Activated T-helper 1 cell treated with Interleukin-2 at 50 U/mL for 16 hours (primary cell): ENCODE measurements at regions not wholly inside any gene's neighbourhood (a gene's known extent, or its start where the extent isn't known, plus 50 kb on each side); places are given as distances from the start of the nearest gene placed in this dataset.
"Not testable (repeated sequence)": the region's sequence is repeated elsewhere in the genome, so short reads cannot be mapped to it uniquely, and the experiment has no call there.

Experiments
- DNase-seq: peaks from one replicate; pipeline ENCODE4 v3.0.0-alpha.2; 2020; ENCODE audit warnings: low read depth

DNA sequence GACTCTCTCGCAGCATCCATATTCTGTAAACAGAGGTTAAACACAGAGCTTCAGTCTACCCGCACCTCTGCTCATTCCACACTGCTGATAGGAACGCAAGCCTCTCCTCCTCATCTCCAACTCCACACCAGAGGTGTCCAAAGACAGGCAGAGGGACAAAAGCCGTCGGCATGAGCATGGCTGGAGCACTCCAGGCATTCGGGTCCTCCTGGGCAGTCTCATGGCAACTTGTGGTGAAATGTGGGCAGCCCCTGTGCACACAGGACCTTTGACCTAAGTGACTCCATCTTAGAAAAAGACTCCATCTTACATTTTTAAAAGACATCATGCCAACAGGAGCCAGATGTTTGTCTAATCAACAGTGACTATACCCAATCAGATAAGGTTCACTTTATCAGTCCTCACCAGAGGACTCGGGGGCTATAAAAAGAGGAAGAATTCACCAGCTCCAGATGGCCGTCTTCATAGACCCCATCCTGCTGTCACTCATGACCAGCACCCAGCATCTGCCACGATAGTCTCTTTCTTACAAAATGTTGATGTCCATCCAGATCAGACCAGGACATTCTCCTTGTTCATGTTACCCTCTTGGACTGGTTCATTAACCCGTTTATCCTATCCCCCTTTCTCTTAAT is 304.4 kb downstream of the ANAPC1 start:
- DNase-seq, result not testable (repeated sequence)

DNA sequence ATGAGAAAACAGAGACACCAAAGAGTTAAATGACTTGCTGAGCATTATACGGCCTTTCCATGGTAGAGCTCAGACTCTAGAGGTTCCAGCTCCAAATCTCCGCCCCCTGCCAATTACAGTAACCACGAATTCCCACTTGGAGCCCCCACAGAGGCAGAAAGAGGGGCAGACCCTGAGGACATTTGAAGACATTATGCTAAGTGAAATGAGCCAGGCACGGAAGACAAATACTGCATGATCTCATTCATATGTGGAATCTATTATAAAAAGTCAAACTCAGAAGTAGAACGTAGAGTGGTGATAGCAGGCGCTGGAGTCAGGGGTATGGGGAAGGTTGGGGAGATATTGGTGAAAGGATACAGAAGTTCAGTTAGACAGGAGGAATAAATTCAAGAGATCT is 303.4 kb downstream of the ANAPC1 start:
- DNase-seq, result not testable (repeated sequence)

DNA sequence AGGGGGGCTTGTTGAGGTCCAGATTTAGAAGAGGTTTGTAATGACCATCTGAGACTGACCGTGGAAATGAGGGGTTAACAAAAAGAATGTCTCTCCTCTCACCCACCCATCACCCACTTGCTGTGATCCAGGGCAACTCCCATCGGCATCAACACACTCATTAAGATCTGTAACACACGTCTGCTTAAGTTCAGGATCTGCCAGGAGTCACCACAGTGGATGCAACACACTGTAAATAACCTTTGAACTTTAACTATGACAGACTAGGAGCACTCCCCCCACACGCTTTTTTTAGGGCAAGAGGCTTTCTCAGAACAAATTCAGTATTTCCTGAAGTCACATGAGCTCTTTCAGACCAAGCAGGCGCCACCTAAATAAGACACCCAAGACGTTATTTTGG is 301.9 kb downstream of the ANAPC1 start:
- DNase-seq, result not testable (repeated sequence)

DNA sequence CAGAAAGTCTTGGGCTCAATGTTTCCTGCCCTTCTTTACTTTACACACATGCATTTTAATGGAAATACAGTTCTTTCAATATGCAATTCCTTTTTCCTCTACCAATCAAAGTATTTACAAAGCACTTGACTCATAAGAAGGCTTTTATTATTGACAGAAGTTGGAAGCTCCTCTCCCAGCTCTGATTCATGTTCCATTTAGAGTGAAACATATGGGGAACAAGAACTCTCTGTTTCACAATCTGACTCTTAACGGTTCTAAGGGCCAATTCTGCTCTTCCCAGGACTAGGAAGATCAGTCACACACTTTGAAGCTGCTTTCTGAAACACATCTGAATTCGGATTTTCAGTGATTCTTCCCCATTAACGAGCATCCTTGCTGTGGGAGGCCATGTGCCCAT is 300.5 kb downstream of the ANAPC1 start:
- not testable (repeated sequence) for DNase-seq

DNA sequence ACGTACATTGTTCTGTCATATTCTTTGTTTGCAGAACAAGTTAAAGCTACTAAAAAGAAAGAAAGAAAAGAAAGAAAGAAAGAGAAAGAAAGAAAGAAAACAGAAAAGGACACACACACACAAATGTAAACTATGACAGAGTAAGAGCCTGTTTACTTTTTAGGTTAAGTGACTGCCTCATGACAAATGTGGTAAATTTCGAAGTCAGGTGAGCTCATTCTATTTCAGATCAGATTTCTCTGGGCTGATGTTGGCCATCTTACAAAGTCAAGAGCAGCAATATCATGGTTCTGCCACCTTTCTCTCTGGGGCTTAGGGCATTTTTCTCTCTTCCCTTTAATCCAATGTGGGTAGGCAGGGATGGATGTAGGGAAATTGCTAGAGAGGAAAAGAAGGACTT is 299.5 kb downstream of the ANAPC1 start:
- not testable (repeated sequence) for DNase-seq

DNA sequence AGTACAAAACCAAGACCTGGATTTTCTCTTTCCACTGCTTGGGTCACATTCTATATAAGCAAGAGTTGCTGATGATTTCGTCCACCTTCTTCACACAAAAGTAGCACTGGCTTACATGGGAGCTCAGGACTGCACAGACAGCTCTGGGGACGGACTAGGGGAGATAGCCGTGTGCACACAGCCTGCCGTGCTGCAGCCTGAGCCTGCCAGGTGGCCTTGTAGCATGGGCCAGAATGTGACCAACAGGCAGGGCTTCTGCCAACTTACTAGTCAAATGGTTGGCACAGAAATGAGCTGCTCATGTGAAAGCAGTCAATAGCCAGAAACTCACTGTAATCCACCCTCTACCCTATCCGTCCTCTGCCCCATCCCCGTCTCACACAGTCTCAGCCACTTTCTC is 299.0 kb downstream of the ANAPC1 start:
- DNase-seq, result not testable (repeated sequence)

DNA sequence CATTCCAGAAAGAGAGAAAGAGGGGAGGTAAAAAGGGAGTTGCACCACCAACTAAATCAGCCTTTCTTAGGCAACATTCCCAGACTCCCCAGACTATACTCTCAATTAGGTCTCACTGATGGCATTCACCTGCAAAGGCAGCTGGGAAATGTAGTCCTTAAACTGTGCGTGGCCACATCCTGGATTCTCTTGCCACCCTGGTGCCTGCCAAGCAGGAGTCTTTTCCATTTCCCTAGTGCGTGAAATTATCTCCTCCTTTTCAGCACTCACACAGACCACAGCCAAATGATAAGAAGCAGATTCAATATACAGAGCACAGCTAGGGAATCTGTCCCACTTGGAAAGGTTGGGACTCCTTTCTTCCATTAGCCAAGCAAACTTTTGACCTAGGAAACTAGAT is 298.0 kb downstream of the ANAPC1 start:
- not testable (repeated sequence) for DNase-seq

DNA sequence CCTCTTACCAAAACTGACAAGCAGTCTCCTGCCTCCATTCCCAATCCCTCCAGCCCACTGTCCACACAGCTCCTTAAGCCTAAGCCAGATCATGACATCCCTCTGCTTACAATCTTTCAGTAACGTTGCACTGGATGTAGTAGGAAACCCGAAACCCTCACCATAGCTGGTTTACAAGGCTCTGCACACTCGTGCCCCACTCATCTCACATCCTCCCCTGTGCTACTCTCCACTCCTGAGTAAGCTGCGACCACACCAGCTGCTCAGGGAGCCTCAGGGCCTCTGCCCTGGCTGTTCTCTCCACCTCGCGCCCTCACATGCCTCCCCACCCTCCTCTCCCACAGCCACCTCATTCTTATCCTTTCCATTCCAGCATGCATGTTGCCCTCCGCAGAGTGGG is 288.9 kb downstream of the ANAPC1 start:
- DNase-seq, result not testable (repeated sequence)

DNA sequence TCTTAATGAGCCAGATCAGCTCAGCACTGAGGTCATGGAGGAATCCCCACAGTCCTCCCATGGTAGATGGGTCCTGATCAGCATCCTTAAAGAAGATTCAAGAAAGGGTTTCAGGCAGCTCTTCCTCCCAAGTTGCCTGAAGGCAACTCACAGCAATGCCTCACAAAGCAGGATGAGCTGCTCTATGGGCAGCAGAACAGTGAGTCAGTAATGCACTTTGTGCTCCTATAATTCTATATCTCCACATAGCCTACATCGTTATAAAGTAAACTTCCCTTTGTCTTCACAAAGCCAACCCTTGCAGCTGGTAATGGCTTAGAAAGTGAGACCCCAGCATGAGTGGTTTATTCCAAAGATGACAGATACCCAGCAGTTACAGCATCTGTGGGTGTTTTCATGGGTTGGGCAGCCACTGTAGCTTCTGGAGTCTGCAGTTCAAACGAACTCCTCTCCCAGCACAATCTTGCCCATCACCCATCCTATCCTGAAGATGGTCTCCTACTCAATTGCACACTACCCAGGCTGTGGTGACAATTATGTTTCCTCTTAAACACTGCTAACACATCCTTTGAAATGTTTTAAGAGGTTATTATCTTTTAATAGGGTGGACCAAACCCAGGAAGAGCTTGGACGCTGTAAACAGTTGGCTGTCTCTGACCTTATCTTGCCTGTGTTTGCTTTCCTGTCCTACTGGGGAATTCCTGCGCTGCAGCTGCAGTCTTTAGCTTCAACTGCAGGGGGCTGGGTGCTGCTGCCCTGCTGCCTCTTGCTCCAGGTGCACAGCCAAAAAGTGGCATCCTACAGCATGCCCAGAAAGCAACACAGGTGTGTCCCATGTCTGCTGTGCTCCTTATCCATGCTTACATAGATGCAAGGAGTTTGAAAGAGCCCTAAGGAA is 286.9 kb downstream of the ANAPC1 start:
- not testable (repeated sequence) for DNase-seq

DNA sequence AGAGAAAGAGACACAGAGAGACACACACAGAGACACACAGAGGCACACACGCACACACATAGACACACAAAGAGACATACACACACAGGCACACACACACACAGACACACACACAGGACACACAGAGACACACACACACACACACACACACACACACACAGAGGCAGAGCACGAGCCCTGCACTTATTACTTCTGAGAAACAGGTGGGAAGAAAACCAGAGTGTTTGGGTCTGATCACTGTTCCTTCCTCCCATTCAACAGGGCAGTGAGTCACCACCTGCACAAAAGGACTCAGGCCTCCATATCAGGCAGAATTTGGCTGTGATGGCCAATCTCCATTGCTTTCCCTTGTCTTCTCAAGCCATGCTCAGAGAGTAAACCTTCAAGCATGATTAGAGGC is 285.0 kb downstream of the ANAPC1 start:
- not testable (repeated sequence) for DNase-seq

DNA sequence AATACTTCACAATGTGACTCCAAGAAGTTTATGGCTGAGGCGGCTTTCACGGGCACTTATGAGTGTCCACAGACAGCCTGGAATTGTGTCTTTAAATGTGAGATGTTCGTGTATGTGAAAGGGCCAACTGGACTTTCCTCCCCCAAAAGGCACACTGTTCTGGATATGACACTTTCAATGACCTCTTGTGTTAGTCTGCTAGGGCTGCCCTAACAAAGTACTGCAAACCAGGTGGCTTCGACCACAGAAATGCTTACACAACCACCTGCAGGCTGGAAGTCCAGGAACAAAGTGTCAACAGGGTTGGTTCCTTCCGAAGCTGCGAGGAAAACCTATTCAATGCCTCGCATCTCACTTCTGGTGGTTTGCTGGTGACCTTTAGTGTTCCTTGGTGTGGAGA is 281.7 kb downstream of the ANAPC1 start:
- not testable (repeated sequence) for DNase-seq

DNA sequence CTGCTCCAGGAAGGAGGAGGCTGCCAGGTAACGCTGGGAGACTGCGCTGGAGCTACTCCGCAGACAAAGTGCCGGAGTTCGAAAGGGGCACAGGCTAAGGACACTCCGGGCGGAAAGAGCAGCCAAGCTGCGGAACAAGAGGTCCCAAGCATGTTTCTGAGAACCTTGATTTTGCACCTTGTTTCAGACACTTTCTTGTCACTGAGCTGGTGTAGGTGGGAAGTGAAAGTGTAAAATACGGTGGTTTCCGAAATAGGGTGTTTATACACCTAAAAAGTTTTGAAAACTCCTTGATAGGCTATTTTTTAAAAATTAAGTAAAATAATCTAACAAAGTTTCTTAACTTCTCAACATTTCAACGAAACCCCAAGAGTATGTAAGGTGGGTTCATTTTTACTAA is 278.2 kb downstream of the ANAPC1 start:
- not testable (repeated sequence) for DNase-seq

DNA sequence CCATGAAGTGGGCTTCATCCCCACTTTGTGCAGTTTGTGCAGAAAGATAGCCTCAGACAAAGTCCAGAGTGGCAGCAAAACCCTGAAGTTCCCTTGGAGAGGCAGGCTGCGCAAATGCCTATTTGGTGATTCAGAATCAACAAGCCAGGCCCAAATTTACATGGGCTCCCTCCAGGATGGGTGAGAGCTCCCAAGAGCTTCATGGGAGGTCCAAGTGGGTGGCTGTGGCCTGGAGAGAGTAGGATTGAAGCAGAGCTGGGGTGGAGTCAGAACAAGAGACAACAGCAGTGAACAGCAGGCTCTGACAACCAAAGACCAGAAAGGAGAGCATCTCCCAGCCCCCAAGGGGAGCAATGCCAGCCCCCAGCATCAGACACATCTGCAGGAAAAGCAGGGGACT is 277.4 kb downstream of the ANAPC1 start:
- DNase-seq, result not testable (repeated sequence)

DNA sequence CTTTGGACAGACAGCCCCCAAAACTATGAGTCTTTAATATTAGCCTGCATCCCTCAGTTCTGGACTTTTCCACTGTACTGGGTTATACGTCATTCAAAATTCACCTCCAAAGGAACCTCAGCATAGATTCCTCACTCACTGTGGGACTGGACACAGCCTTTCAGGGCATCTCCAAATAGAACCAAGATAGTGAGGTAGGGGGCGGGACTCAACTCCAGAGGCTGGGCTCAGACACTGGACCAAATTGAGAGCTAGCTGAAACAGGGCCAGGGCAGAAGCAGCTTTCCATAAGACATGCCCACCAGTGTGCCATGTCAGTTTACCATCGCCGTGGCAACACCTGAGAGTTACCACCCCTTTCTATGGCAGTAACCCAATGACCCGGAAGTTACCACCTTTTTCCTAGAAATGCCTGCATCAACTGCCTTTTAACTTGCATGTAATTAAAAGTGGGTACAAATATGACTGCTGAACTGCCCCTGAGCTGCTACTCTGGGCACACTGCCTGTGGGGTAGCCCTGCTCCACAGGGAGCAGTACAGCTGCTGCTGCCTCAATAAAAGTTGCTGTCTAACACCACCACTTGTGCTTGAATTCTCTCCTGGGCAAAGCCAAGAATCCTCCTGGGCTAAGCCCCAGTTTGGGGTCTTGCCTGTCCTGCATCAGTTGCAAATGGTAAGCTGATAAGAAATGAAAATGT is 274.7 kb downstream of the ANAPC1 start:
- not testable (repeated sequence) for DNase-seq

DNA sequence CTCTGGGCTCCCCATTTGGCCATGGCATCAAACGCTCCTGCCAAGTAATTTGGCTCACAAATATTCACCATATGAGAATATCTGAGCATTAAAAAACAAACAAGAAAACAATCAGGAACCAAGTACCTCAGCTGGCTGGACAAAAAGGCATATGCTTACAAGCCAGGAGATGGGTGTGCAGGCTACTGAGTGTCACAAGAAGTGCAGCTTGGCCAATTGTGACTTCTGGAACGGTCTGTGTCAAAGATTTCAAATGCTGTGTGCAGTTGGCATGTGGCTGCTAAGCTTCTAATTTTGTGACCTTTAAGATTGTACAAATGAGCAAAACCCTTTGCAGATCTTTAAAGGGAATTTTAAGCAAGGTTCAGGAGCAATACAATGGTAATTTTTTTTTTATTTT is 274.0 kb downstream of the ANAPC1 start:
- DNase-seq, result not testable (repeated sequence)

DNA sequence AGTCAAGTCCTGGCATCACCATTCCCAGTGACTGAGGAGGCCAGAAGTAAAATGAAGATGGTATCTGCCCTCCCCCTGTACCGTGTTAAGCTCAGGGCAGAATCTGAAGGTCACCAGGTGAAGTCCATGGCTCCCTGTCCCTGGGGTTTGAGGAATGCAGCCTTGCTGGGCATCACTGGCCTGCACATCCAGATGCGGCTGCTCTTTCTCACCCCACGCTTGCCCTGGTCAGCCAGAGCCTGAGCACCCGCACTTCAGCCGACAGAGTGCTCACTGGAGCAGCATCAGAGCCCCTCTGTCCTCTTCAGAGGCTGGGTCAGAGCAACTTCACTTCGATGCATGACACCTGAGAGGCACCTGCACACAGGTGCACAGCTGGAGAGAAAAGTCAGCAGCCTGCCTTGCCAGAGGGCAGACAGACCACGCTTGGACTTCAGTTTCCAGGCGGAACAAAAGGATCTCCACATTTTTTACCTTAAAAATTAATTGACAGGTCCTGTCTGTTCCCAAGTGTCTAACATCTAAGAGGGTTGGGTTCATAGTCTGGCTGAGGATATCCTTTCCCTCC is 267.3 kb downstream of the ANAPC1 start:
- no peak for DNase-seq

DNA sequence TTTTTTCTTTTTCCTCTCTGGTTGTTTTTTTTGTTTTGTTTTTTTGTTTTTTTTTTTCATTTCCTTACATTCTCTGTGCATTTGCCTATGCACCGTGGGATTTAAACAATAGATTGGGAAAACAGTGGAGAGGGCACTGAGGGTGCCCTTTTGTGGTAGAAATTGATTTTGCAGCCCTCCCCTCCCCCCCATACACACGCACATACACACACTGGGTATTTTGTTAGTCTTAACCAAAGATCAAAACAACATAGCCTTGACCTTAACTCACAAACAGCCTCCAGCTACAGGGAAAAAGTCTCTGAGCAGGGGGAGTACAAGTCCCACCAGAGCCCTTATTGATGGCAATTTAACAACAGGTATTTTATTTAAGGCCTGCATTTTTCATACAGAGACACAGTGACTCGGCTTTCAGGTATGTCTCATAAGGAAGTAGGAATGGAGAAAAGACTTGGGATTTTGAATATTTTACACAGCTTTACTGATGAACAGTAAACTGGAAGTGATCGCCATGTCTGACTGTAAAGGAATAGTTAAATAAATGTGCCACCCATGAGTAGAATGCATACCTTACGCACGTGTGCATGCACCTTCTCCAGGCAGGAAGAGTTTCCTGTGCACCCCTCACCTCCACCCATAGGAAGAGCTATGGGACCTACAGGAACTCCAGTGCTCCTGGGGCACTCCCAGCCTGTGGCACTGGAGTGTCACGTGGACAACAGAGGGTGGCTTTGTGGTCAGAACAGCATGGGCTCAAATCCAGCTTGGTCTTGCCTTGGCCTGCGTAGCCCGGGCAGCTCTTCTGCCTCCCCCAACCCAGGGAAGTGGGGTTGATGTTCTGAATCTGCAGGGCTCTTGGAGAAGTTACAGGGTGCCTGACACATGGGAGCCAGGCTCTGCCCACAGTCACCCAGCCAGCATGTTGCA is 266.4 kb downstream of the ANAPC1 start:
- DNase-seq, result no peak

DNA sequence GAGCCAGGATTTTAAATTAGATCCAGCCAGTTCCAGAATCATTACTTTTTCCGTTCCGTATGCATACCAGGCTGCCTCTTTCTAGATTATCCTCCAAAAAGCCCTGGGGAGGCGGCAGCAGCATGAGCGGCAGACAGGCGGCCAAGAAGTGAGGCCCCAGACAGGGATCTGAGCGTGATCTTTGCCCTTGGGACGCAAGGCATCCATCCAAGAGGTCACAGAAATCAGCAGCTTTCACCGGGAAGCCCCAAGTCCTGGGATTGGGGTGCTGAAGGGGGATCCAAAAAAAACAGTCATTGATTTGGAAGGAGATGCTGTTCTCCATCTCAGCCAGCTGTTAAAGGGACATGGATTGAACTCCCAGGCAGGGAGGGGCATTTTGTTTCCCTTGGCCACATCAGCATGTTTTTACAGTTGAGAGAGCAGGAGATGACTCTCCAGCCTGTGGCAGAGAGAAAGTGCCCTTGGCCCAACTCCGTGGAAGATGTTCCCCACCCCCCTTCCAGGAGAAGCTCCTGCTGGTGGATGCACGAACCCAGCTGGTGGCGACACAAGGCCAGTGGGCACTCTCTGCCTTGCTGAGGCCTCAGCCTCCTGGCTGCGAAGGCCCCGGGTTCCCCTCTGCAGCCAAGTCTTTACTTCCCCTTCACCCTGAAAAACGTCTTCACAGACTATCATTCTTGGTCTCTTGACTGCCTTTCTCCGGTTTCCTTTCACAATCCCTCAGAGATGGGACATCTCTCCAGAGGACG is 265.6 kb downstream of the ANAPC1 start:
- DNase-seq, result no peak

DNA sequence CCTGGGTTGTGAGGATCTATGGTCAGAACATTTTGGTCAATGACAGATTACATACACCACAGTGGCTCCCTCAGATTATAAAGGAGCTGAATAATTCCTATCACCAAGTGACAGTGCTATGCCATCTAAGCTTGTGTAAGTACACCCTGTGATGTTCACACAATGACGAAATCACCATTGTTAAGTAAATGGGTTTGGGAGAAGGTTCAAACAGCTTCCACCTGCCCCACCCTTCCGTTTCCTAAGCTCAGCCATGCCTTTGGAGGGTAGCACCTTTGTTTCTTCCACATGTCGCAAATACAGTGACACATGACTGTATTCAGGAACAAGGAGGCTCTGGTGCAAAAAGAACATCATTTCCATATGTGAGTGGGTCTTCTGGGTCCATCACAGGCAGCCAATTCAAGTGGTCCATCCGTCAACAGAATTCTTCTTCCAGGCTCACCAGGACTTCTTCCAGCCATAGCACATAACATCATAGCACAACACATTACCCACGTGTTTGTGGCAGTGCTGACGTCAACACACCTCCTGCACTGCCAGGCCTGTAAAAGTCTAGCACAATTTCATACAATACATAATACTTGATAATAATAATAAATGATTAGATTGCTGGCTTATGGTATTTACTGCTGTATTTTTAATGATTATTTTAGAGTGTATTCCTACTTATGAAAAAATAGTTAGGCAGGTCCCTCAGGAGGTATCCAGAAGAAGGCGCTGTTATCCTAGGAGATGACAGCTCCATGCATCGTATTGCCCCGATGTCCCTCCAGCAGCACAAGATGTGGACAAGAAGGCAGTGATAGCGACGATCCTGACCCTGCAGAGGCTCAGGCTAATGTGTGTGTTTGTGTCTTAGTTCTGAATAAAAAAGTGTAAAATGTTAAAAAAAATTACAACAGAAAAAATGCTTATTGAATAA is 264.8 kb downstream of the ANAPC1 start:
- no peak for DNase-seq
